HG02852 (cell line): ENCODE measurements at regions not wholly inside any gene's neighbourhood (a gene's known extent, or its start where the extent isn't known, plus 50 kb on each side); places are given as distances from the start of the nearest gene placed in this dataset.
"Not testable (repeated sequence)": the region's sequence is repeated elsewhere in the genome, so short reads cannot be mapped to it uniquely, and the experiment has no call there.

ENCODE experiments used
- ATAC-seq: cut with Tn5 transposase; IDR thresholded peaks from one replicate; pipeline ENCODE4 v1.9.1; 2021; ENCODE audit warnings: mild to moderate bottlenecking, moderate library complexity; ENCODE audit not compliant: unreplicated experiment

- ATAC-seq = no peak
Measured at GRCh38 chr12:24530689-24531088, 418.2 kb downstream of the BCAT1 start.

- no peak for ATAC-seq
Measured at GRCh38 chr12:24527102-24527501, 421.8 kb downstream of the BCAT1 start.

- no peak for ATAC-seq
Measured at GRCh38 chr12:24522736-24523135, 426.2 kb downstream of the BCAT1 start.

GRCh38 chr12:24519759-24520158, 429.1 kb downstream of the BCAT1 start:
- no peak for ATAC-seq

- no peak for ATAC-seq
Measured at GRCh38 chr12:24517000-24517399, 431.9 kb downstream of the BCAT1 start.

GRCh38 chr12:24510581-24511125, 438.2 kb downstream of the BCAT1 start:
- ATAC-seq = no peak

GRCh38 chr12:24507827-24508226, 441.1 kb downstream of the BCAT1 start:
- ATAC-seq = no peak

GRCh38 chr12:24505366-24506015, 443.4 kb downstream of the BCAT1 start:
- ATAC-seq = no peak

- ATAC-seq = not testable (repeated sequence)
Measured at GRCh38 chr12:24503477-24503876, 445.4 kb downstream of the BCAT1 start.

- no peak for ATAC-seq
Measured at GRCh38 chr12:24500831-24501230, 448.1 kb downstream of the BCAT1 start.

- ATAC-seq = no peak
Measured at GRCh38 chr12:24500421-24500820, 448.5 kb downstream of the BCAT1 start.

GRCh38 chr12:24499151-24500146, 449.5 kb downstream of the BCAT1 start:
- no peak for ATAC-seq

GRCh38 chr12:24496755-24497154, 452.1 kb downstream of the BCAT1 start:
- no peak for ATAC-seq

GRCh38 chr12:24494401-24494800, 454.5 kb downstream of the BCAT1 start:
- ATAC-seq = no peak

- no peak for ATAC-seq
Measured at GRCh38 chr12:24491968-24492367, 456.9 kb downstream of the BCAT1 start.

- ATAC-seq = no peak
Measured at GRCh38 chr12:24489939-24490338, 459.0 kb downstream of the BCAT1 start.

- no peak for ATAC-seq
Measured at GRCh38 chr12:24488906-24489619, 459.8 kb downstream of the BCAT1 start.

GRCh38 chr12:24488091-24488596, 460.8 kb downstream of the BCAT1 start:
- no peak for ATAC-seq

GRCh38 chr12:24487606-24488005, 461.3 kb downstream of the BCAT1 start:
- no peak for ATAC-seq

GRCh38 chr12:24483732-24484131, 465.2 kb downstream of the BCAT1 start:
- no peak for ATAC-seq
